ENCODE measurements at regions not wholly inside any gene's neighbourhood (a gene's known extent, or its start where the extent isn't known, plus 50 kb on each side); places are given as distances from the start of the nearest gene placed in this dataset.
A peak's percentile ranks its signal among the peaks of the same experiment; 100 is the strongest.

DNA sequence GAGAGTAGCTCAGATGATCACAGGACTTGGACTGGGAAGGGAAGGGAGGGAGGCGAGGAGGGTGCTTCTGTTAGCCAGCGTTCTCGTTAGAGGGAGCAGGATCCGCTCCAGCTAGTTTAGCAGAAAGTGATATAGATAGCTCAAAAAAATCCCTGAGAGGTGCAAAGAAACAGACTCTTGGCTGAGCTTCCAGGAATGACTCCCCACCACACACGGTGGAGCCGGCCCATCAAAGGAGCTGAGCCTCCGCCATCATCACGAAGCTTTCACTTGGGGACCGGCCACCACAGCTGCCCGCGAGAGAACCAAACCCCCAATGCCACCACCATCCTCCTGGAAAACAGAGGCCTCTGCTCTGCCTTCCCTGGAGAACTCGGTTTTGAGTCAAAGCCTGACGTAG is 124.6 kb upstream of the BCL2L14 start:
- Histone ChIP-seq H3K79me1 (ENCODE audit: low read length) (no peaks in the 10 kb centered on the region), H3K56ac (ENCODE audit: low read length) (no peak overlapping the region), H3K18ac (ENCODE audit: low read length) (no peak overlapping the region), H3K79me2 (ENCODE audit: control insufficient read depth, insufficient read depth, low read length) (no peaks in the 10 kb centered on the region), H3K4me2 (ENCODE audit: low read length) (no peak overlapping the region), H2BK5ac (ENCODE audit: low read length) (no peak overlapping the region), H4K8ac (ENCODE audit: low read depth, low read length) (no peak overlapping the region), H3K23ac (ENCODE audit: low read length) (no peak overlapping the region), H3K9ac (ENCODE audit: low read length) (no peak overlapping the region), H3K36me3 (ENCODE audit: control insufficient read depth, insufficient read depth, low read length) (no peaks in the 10 kb centered on the region), H2BK15ac (replicated peaks; ENCODE audit: low read depth) (no peak overlapping the region), H4K5ac (ENCODE audit: low read length) (no peak overlapping the region), H3K4ac (ENCODE audit: low read depth, low read length) (no peak overlapping the region), H3K4me3 (ENCODE audit: low read length) (no peak overlapping the region), H3K4me1 (ENCODE audit: control insufficient read depth, low read depth, low read length) (no peaks in the 10 kb centered on the region), H2BK120ac (ENCODE audit: low read depth, low read length) (no peak overlapping the region), H3K27ac (ENCODE audit: low read depth, low read length) (no peak overlapping the region), H3K27me3 (ENCODE audit: insufficient read depth, low read length, poor library complexity) (no peaks in the 10 kb centered on the region), H2AK5ac (ENCODE audit: low read length) (no peak overlapping the region)
- DNase-seq: no peak
- no CpG with 5 or more reads among the region's 13 CpGs for WGBS (ENCODE audit: extremely low coverage, insufficient coverage, low lambda C conversion rate)

DNA sequence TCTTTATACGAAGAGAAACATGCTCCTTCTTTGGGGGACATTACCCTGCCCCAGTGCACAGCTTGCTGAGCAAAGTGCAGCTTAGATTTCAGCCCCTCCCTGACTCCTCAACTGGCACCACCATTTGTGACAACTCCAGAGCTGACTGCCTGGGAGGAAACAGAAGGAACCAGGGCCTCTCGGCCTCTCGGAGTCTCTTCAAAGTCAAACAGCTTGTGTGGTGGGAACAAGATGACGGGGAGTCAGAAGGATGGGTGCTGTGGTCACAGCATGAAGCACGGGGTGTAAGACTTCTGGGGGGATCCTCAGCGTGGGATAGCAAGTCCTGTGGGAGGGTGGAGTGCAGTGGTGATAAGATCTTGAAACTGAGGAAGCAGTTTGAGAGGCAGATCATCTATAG is 123.5 kb upstream of the BCL2L14 start:
- no peaks in the 10 kb centered on the region for H3K27me3 ChIP-seq (ENCODE audit: insufficient read depth, low read length, poor library complexity)
- no peak overlapping the region for H2BK5ac ChIP-seq (ENCODE audit: low read length)
- H3K4me2 ChIP-seq (ENCODE audit: low read length): no peak overlapping the region
- H2AK5ac ChIP-seq (ENCODE audit: low read length): no peak overlapping the region
- no peak overlapping the region for H3K4me3 ChIP-seq (ENCODE audit: low read length)
- no peak overlapping the region for H3K9ac ChIP-seq (ENCODE audit: low read length)
- no peak overlapping the region for H2BK15ac ChIP-seq (replicated peaks; ENCODE audit: low read depth)
- no peak overlapping the region for H4K5ac ChIP-seq (ENCODE audit: low read length)
- no peak overlapping the region for H3K56ac ChIP-seq (ENCODE audit: low read length)
- no peaks in the 10 kb centered on the region for H3K79me1 ChIP-seq (ENCODE audit: low read length)
- no peaks in the 10 kb centered on the region for H3K36me3 ChIP-seq (ENCODE audit: control insufficient read depth, insufficient read depth, low read length)
- H3K4ac ChIP-seq (ENCODE audit: low read depth, low read length): no peak overlapping the region
- WGBS (ENCODE audit: extremely low coverage, insufficient coverage, low lambda C conversion rate): no CpG with 5 or more reads among the region's 6 CpGs
- H3K27ac ChIP-seq (ENCODE audit: low read depth, low read length): no peak overlapping the region
- DNase-seq: no peak
- no peaks in the 10 kb centered on the region for H3K4me1 ChIP-seq (ENCODE audit: control insufficient read depth, low read depth, low read length)
- no peaks in the 10 kb centered on the region for H3K79me2 ChIP-seq (ENCODE audit: control insufficient read depth, insufficient read depth, low read length)
- H2BK120ac ChIP-seq (ENCODE audit: low read depth, low read length): no peak overlapping the region
- H4K8ac ChIP-seq (ENCODE audit: low read depth, low read length): no peak overlapping the region
- H3K23ac ChIP-seq (ENCODE audit: low read length): no peak overlapping the region
- no peak overlapping the region for H3K18ac ChIP-seq (ENCODE audit: low read length)

DNA sequence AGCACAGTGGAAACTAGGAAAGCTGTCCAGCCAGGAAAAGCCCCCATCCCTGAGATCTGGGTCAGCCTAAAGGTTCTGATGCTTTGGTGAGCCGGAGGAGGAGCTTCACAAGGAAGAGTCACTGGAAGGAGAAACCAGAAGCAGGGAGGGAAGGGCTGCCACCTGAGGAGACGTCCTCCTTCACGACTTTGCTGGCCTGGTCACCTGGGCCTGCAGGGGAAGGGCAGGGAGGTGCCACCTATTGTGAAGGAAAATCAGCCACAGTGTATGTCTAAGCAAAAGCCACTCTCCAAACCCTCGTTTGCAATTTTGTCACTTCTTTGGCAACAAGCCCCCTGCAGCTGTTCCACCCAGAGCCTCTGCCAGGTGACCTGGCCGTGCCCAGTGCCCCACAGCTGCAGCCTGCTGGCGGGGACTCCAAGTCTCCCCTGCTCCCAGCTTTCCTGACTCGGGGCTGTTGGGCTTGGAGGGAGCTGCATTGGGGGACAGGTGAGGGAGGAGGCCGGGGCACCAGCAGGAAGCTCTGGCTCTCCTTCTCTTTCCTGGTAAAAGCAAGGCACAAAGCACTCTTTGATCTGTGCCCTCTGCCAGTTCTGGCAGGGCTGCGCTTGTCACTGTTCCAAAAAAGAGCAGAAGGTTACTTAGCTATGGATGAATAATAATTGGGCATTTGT is 120.9 kb upstream of the BCL2L14 start:
- no peak overlapping the region for H2BK5ac ChIP-seq (ENCODE audit: low read length)
- no peak overlapping the region for H3K27ac ChIP-seq (ENCODE audit: low read depth, low read length)
- H3K23ac ChIP-seq (ENCODE audit: low read length): no peak overlapping the region
- H2BK120ac ChIP-seq (ENCODE audit: low read depth, low read length): no peak overlapping the region
- H3K36me3 ChIP-seq (ENCODE audit: control insufficient read depth, insufficient read depth, low read length): no peaks in the 10 kb centered on the region
- H4K8ac ChIP-seq (ENCODE audit: low read depth, low read length): no peak overlapping the region
- no peaks in the 10 kb centered on the region for H3K79me1 ChIP-seq (ENCODE audit: low read length)
- H2BK15ac ChIP-seq (replicated peaks; ENCODE audit: low read depth): no peak overlapping the region
- H3K18ac ChIP-seq (ENCODE audit: low read length): no peak overlapping the region
- no peaks in the 10 kb centered on the region for H3K27me3 ChIP-seq (ENCODE audit: insufficient read depth, low read length, poor library complexity)
- no peak overlapping the region for H3K56ac ChIP-seq (ENCODE audit: low read length)
- no peak overlapping the region for H2AK5ac ChIP-seq (ENCODE audit: low read length)
- H3K4me3 ChIP-seq (ENCODE audit: low read length): no peak overlapping the region
- WGBS (ENCODE audit: extremely low coverage, insufficient coverage, low lambda C conversion rate): no CpG with 5 or more reads among the region's 9 CpGs
- no peaks in the 10 kb centered on the region for H3K4me1 ChIP-seq (ENCODE audit: control insufficient read depth, low read depth, low read length)
- no peaks in the 10 kb centered on the region for H3K79me2 ChIP-seq (ENCODE audit: control insufficient read depth, insufficient read depth, low read length)
- H3K4ac ChIP-seq (ENCODE audit: low read depth, low read length): no peak overlapping the region
- H3K4me2 ChIP-seq (ENCODE audit: low read length): no peak overlapping the region
- no peak overlapping the region for H4K5ac ChIP-seq (ENCODE audit: low read length)
- DNase-seq: no peak
- H3K9ac ChIP-seq (ENCODE audit: low read length): no peak overlapping the region

DNA sequence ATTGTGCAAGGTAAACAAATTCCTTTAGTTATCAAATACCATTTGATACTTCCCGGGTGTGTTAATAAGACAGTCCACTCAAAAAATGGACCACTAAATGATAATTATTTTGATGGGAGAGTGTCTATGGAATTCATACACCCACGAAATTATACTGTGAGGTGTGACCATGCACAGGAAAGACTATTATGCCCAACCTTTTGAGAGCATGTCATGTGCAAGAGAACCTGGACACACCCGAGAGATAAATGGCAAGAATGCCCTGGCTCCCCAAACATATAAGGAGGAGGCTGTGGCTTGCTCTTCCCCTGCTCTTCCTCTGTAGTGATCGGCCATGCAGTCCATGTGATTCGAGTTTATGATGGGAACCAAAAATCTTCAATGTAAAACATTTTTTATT is 119.5 kb upstream of the BCL2L14 start:
- Histone ChIP-seq H4K5ac (ENCODE audit: low read length) (no peak overlapping the region), H3K4me3 (ENCODE audit: low read length) (no peak overlapping the region), H3K79me1 (ENCODE audit: low read length) (no peaks in the 10 kb centered on the region), H3K56ac (ENCODE audit: low read length) (no peak overlapping the region), H3K36me3 (ENCODE audit: control insufficient read depth, insufficient read depth, low read length) (no peaks in the 10 kb centered on the region), H2AK5ac (ENCODE audit: low read length) (no peak overlapping the region), H2BK5ac (ENCODE audit: low read length) (no peak overlapping the region), H3K4me1 (ENCODE audit: control insufficient read depth, low read depth, low read length) (no peaks in the 10 kb centered on the region), H3K4me2 (ENCODE audit: low read length) (no peak overlapping the region), H3K18ac (ENCODE audit: low read length) (no peak overlapping the region), H3K23ac (ENCODE audit: low read length) (no peak overlapping the region), H4K8ac (ENCODE audit: low read depth, low read length) (no peak overlapping the region), H3K79me2 (ENCODE audit: control insufficient read depth, insufficient read depth, low read length) (no peaks in the 10 kb centered on the region), H3K27me3 (ENCODE audit: insufficient read depth, low read length, poor library complexity) (no peaks in the 10 kb centered on the region), H3K4ac (ENCODE audit: low read depth, low read length) (no peak overlapping the region), H2BK15ac (replicated peaks; ENCODE audit: low read depth) (no peak overlapping the region), H2BK120ac (ENCODE audit: low read depth, low read length) (no peak overlapping the region), H3K27ac (ENCODE audit: low read depth, low read length) (no peak overlapping the region), H3K9ac (ENCODE audit: low read length) (no peak overlapping the region)
- no CpG with 5 or more reads among the region's 5 CpGs for WGBS (ENCODE audit: extremely low coverage, insufficient coverage, low lambda C conversion rate)
- no peak for DNase-seq

DNA sequence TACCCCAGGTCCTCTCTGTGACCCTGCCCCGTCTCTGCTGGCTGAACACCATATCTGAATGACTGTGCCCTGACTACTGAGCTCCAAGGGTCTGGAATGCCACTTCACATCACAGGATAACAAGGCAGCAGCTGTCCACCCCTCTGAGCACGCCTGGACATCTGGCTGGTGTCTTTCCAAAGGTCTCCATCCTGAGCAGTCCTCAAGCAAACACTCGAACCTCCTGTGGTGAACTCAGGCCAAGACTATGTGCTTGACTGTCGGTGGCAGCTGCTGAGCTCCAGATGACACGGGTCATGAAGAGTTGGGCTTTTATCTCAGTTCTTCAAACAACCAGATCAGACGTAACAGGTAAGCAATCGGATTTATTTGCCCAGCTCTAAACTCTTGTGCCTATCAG is 117.2 kb upstream of the BCL2L14 start:
- H3K18ac ChIP-seq (ENCODE audit: low read length): no peak overlapping the region
- no peaks in the 10 kb centered on the region for H3K79me2 ChIP-seq (ENCODE audit: control insufficient read depth, insufficient read depth, low read length)
- H2BK5ac ChIP-seq (ENCODE audit: low read length): no peak overlapping the region
- H2AK5ac ChIP-seq (ENCODE audit: low read length): no peak overlapping the region
- no peaks in the 10 kb centered on the region for H3K36me3 ChIP-seq (ENCODE audit: control insufficient read depth, insufficient read depth, low read length)
- no peak overlapping the region for H3K4me3 ChIP-seq (ENCODE audit: low read length)
- H2BK15ac ChIP-seq (replicated peaks; ENCODE audit: low read depth): no peak overlapping the region
- H3K79me1 ChIP-seq (ENCODE audit: low read length): no peaks in the 10 kb centered on the region
- no peak overlapping the region for H3K4me2 ChIP-seq (ENCODE audit: low read length)
- peaks cover 3% of the 10 kb centered on the region for H3K4me1 ChIP-seq (ENCODE audit: control insufficient read depth, low read depth, low read length)
- no peak overlapping the region for H3K4ac ChIP-seq (ENCODE audit: low read depth, low read length)
- no peak for DNase-seq
- no peak overlapping the region for H3K9ac ChIP-seq (ENCODE audit: low read length)
- H3K23ac ChIP-seq (ENCODE audit: low read length): peak overlapping the region; percentile 48
- no peak overlapping the region for H3K27ac ChIP-seq (ENCODE audit: low read depth, low read length)
- H3K56ac ChIP-seq (ENCODE audit: low read length): no peak overlapping the region
- H4K5ac ChIP-seq (ENCODE audit: low read length): no peak overlapping the region
- no peak overlapping the region for H2BK120ac ChIP-seq (ENCODE audit: low read depth, low read length)
- no peak overlapping the region for H4K8ac ChIP-seq (ENCODE audit: low read depth, low read length)
- H3K27me3 ChIP-seq (ENCODE audit: insufficient read depth, low read length, poor library complexity): no peaks in the 10 kb centered on the region
- no CpG with 5 or more reads among the region's 7 CpGs for WGBS (ENCODE audit: extremely low coverage, insufficient coverage, low lambda C conversion rate)

DNA sequence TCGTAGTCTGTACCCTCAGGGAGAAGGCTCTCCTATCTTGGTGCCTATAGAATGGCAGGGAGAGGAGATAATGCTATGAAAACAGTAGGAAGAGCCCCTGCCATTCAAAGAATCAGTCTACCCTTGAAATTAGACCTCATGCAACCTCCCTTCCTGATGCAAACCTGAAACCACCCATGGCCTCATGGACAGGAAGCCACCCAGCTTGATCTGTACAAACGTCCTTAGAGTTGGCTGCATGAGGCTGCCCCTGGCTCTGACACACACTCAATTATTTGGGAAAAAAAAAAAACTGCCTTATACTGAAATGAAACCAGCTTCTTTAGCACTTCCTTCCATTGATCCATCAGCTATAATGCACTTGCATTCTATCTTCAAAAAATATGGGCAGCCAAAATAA is 116.6 kb upstream of the BCL2L14 start:
- no CpG with 5 or more reads among the region's 2 CpGs for WGBS (ENCODE audit: extremely low coverage, insufficient coverage, low lambda C conversion rate)
- no peaks in the 10 kb centered on the region for H3K79me1 ChIP-seq (ENCODE audit: low read length)
- no peak overlapping the region for H2BK15ac ChIP-seq (replicated peaks; ENCODE audit: low read depth)
- H3K4me2 ChIP-seq (ENCODE audit: low read length): no peak overlapping the region
- no peak overlapping the region for H3K18ac ChIP-seq (ENCODE audit: low read length)
- H2BK5ac ChIP-seq (ENCODE audit: low read length): no peak overlapping the region
- no peak overlapping the region for H4K8ac ChIP-seq (ENCODE audit: low read depth, low read length)
- no peak for DNase-seq
- no peak overlapping the region for H3K27ac ChIP-seq (ENCODE audit: low read depth, low read length)
- H3K4me1 ChIP-seq (ENCODE audit: control insufficient read depth, low read depth, low read length): peaks cover 7% of the 10 kb centered on the region
- no peaks in the 10 kb centered on the region for H3K36me3 ChIP-seq (ENCODE audit: control insufficient read depth, insufficient read depth, low read length)
- no peak overlapping the region for H3K4me3 ChIP-seq (ENCODE audit: low read length)
- H3K4ac ChIP-seq (ENCODE audit: low read depth, low read length): no peak overlapping the region
- H2AK5ac ChIP-seq (ENCODE audit: low read length): no peak overlapping the region
- no peak overlapping the region for H3K23ac ChIP-seq (ENCODE audit: low read length)
- H2BK120ac ChIP-seq (ENCODE audit: low read depth, low read length): no peak overlapping the region
- no peak overlapping the region for H3K56ac ChIP-seq (ENCODE audit: low read length)
- H3K27me3 ChIP-seq (ENCODE audit: insufficient read depth, low read length, poor library complexity): no peaks in the 10 kb centered on the region
- no peak overlapping the region for H4K5ac ChIP-seq (ENCODE audit: low read length)
- H3K79me2 ChIP-seq (ENCODE audit: control insufficient read depth, insufficient read depth, low read length): no peaks in the 10 kb centered on the region
- H3K9ac ChIP-seq (ENCODE audit: low read length): no peak overlapping the region
